ENCODE measurements at regions not wholly inside any gene's neighbourhood (a gene's known extent, or its start where the extent isn't known, plus 50 kb on each side); places are given as distances from the start of the nearest gene placed in this dataset.

- no peak for TF ChIP-seq TCF4 (CRISPR knock-in tag; IDR thresholded peaks at IDR 0.05; ENCODE audit: borderline replicate concordance)
- TF ChIP-seq BACH2 (CRISPR knock-in tag; IDR thresholded peaks at IDR 0.05; ENCODE audit: borderline replicate concordance), result no peak
- TF ChIP-seq, protein P1, sequence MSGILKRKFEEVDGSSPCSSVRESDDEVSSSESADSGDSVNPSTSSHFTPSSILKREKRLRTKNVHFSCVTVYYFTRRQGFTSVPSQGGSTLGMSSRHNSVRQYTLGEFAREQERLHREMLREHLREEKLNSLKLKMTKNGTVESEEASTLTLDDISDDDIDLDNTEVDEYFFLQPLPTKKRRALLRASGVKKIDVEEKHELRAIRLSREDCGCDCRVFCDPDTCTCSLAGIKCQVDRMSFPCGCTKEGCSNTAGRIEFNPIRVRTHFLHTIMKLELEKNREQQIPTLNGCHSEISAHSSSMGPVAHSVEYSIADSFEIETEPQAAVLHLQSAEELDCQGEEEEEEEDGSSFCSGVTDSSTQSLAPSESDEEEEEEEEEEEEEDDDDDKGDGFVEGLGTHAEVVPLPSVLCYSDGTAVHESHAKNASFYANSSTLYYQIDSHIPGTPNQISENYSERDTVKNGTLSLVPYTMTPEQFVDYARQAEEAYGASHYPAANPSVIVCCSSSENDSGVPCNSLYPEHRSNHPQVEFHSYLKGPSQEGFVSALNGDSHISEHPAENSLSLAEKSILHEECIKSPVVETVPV (CRISPR knock-in tag; IDR thresholded peaks at IDR 0.05), result no peak
- TF ChIP-seq RARB (CRISPR knock-in tag; IDR thresholded peaks at IDR 0.05), result no peak
- TF ChIP-seq, protein P2, sequence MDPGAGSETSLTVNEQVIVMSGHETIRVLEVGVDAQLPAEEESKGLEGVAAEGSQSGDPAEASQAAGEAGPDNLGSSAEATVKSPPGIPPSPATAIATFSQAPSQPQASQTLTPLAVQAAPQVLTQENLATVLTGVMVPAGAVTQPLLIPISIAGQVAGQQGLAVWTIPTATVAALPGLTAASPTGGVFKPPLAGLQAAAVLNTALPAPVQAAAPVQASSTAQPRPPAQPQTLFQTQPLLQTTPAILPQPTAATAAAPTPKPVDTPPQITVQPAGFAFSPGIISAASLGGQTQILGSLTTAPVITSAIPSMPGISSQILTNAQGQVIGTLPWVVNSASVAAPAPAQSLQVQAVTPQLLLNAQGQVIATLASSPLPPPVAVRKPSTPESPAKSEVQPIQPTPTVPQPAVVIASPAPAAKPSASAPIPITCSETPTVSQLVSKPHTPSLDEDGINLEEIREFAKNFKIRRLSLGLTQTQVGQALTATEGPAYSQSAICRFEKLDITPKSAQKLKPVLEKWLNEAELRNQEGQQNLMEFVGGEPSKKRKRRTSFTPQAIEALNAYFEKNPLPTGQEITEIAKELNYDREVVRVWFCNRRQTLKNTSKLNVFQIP (CRISPR knock-in tag; IDR thresholded peaks at IDR 0.05; ENCODE audit: borderline replicate concordance, low read depth), result no peak
- TF ChIP-seq SNAI2 (CRISPR knock-in tag; IDR thresholded peaks at IDR 0.05), result no peak
- no peak for TF ChIP-seq CSDC2 (CRISPR knock-in tag; IDR thresholded peaks at IDR 0.05)
- ATAC-seq, result no peak
Observed at GRCh38 chr21:35153671-35154070, 104.6 kb upstream of the RUNX1 start.

- ATAC-seq, result no peak
- no peak for TF ChIP-seq CREB5 (CRISPR knock-in tag; IDR thresholded peaks at IDR 0.05; ENCODE audit: low read depth)
- TF ChIP-seq ZNF70 (CRISPR knock-in tag; IDR thresholded peaks at IDR 0.05), result no peak
- no peak for TF ChIP-seq CSDC2 (CRISPR knock-in tag; IDR thresholded peaks at IDR 0.05)
- TF ChIP-seq RARB (CRISPR knock-in tag; IDR thresholded peaks at IDR 0.05), result no peak
- no peak for TF ChIP-seq ZFP3 (CRISPR knock-in tag; IDR thresholded peaks at IDR 0.05)
- TF ChIP-seq, protein P2 (CRISPR knock-in tag; IDR thresholded peaks at IDR 0.05; ENCODE audit: borderline replicate concordance, low read depth), result no peak
- TF ChIP-seq ZNF8 (CRISPR knock-in tag; IDR thresholded peaks at IDR 0.05), result no peak
- TF ChIP-seq OSR1 (CRISPR knock-in tag; IDR thresholded peaks at IDR 0.05), result no peak
- TF ChIP-seq, protein P3, sequence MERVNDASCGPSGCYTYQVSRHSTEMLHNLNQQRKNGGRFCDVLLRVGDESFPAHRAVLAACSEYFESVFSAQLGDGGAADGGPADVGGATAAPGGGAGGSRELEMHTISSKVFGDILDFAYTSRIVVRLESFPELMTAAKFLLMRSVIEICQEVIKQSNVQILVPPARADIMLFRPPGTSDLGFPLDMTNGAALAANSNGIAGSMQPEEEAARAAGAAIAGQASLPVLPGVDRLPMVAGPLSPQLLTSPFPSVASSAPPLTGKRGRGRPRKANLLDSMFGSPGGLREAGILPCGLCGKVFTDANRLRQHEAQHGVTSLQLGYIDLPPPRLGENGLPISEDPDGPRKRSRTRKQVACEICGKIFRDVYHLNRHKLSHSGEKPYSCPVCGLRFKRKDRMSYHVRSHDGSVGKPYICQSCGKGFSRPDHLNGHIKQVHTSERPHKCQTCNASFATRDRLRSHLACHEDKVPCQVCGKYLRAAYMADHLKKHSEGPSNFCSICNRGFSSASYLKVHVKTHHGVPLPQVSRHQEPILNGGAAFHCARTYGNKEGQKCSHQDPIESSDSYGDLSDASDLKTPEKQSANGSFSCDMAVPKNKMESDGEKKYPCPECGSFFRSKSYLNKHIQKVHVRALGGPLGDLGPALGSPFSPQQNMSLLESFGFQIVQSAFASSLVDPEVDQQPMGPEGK (CRISPR knock-in tag; IDR thresholded peaks at IDR 0.05; ENCODE audit: borderline replicate concordance), result no peak
- no peak for TF ChIP-seq TCF4 (CRISPR knock-in tag; IDR thresholded peaks at IDR 0.05; ENCODE audit: borderline replicate concordance)
- no peak for TF ChIP-seq TSHZ2 (CRISPR knock-in tag; IDR thresholded peaks at IDR 0.05)
- no peak for TF ChIP-seq BACH2 (CRISPR knock-in tag; IDR thresholded peaks at IDR 0.05; ENCODE audit: borderline replicate concordance)
- TF ChIP-seq, protein P1 (CRISPR knock-in tag; IDR thresholded peaks at IDR 0.05), result no peak
- TF ChIP-seq ISL1 (CRISPR knock-in tag; IDR thresholded peaks at IDR 0.05), result no peak
- no peak for TF ChIP-seq ARNTL (CRISPR knock-in tag; IDR thresholded peaks at IDR 0.05; ENCODE audit: borderline replicate concordance, low read depth)
- no peak for TF ChIP-seq ZC3H10 (CRISPR knock-in tag; IDR thresholded peaks at IDR 0.05)
- no peak for TF ChIP-seq TOX (CRISPR knock-in tag; IDR thresholded peaks at IDR 0.05; ENCODE audit: borderline replicate concordance)
- TF ChIP-seq GLIS3 (CRISPR knock-in tag; IDR thresholded peaks at IDR 0.05), result no peak
- TF ChIP-seq PPARA (CRISPR knock-in tag; IDR thresholded peaks at IDR 0.05; ENCODE audit: borderline replicate concordance), result no peak
Observed at GRCh38 chr21:35150562-35151226, 101.6 kb upstream of the RUNX1 start.

Data from SK-N-SH treated with all-trans-retinoic acid at 6 μM for 48 hours (cell line).